TTC549 (cell line): ENCODE measurements at regions not wholly inside any gene's neighbourhood (a gene's known extent, or its start where the extent isn't known, plus 50 kb on each side); places are given as distances from the start of the nearest gene placed in this dataset.

ENCODE experiments used
- FAIRE-seq: peaks from 2 replicates; lab custom pipeline; 2012; peaks lifted over from hg19 to GRCh38; lab: Jason Lieb, UNC

DNA sequence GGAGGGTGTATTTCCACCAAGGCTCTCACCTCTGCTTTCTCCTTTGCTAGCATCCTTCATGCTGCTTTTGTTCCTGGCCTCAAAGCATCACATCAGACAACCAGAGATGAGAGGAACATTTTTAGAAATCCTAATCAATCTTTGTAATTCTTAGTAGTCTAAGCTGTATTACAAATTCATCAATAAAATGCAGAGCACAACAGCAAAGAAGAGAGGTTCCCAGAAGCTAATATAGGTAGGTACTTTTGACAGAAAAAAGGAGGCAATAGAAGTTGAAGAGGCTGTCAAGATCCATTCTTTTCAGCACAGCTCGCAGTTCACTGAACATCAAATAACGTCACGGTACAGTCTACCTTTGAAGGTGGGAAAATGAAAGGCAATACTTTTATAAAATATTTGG, 265.2 kb upstream of the SYT1 start:
- FAIRE-seq: no peak

DNA sequence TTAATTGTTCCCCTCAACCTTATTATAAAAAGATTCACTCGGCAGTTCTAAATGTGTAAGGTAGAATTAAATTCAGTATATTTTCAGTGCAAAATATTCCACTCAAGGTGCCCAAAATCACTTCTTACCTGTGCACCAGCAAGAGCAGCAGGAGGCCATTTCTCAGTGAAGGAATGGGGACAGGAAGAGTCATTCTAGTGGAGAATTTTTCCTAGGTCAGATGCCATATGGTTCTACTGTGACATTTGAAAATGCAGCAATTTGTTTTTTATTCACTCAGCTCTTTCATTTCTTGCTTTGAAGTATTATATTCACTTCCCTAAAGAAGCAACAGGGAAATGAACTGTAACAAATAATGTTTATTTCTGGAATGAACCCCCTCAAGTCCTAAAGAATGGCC, 264.0 kb upstream of the SYT1 start:
- no peak for FAIRE-seq

DNA sequence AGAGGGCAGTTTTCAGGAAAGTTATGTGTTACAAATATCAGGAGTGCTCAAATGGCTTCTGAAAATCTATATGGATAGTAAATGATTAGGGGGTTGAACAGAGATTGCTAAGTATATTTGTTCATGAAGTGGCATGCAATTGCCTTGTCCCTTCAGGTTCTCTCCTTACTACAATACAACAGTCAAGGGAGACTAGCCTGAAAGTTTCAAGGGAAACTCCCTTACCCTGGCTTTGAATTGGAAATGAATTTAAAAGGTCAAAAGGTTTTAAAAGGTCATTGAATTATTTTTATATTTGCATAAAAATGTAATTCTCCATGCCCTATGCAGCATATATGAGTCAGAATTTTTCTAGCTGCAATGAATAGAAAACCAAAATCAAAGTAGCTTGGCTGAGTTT, 253.1 kb upstream of the SYT1 start:
- no peak for FAIRE-seq

DNA sequence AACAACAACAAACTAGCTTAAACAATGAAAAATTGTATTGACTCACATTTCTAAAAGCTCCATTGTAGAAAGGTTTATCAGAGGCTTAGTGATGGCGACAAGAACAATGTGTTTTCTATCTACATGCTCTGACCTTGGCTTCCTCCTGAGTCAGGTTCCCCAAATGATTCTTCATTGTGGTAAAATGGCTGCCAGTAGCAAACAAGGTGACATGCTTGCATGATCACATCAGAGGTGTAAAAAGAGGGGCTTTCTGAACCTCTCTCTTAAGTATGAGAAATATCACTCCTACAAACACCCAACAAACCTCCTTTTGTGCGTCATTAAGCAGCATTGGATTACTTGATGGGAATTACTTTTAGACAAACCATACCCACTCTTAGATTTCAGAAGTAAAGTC, 252.4 kb upstream of the SYT1 start:
- FAIRE-seq: no peak

- FAIRE-seq: no peak
Observed at GRCh38 chr12:78617683-78618082, 246.9 kb upstream of the SYT1 start.

- FAIRE-seq: no peak
Observed at GRCh38 chr12:78622529-78623195, 241.9 kb upstream of the SYT1 start.

- FAIRE-seq: no peak
Observed at GRCh38 chr12:78628491-78629100, 236.0 kb upstream of the SYT1 start.

GRCh38 chr12:78636231-78636855, 228.2 kb upstream of the SYT1 start:
- no peak for FAIRE-seq

DNA sequence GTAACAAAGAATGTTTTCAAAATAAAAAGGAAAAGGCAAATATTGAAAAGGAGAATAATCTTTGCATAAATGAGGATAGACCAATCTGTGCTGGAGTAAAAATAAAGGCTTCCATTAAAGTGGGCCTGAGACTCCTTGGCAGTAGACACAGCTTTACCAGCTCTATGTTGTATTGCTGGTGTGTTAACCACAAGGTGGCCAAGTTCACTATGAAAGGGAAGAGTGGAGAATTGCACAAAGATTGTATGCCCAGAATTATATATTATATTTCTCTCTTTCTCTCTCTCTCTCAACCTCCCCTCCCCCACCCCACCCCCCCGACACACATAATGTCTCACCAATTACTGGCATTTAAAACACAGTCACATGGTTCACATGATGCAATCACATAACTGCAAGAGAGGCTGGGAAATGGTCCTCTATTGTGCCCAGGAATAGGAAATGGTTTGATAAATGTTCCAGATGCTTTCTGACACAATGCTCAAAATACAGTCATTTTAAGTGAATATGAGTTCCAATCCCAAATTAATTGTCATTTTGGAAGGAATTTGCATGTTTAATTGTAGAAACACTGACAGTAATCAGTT, 222.6 kb upstream of the SYT1 start:
- FAIRE-seq: no peak

GRCh38 chr12:78645956-78646355, 218.6 kb upstream of the SYT1 start:
- no peak for FAIRE-seq

DNA sequence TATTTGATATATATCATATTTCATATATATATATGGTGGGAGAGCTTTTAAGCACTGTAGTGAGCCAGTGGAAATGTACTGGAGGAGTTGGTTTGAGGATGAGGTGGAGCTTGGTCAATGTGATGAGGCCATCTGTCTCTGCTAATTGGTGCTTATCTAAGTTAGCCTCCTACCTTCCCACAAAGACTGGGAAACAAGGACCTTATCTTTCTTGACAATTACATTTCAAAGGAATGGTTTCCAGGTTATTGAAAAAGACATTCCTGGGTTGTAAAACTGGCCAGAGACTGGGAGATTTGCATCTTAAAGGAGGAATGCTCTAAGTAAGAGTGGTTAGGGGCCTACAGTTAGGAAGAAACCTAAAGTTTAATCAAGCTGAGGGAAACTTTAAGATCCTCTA, 212.8 kb upstream of the SYT1 start:
- no peak for FAIRE-seq

DNA sequence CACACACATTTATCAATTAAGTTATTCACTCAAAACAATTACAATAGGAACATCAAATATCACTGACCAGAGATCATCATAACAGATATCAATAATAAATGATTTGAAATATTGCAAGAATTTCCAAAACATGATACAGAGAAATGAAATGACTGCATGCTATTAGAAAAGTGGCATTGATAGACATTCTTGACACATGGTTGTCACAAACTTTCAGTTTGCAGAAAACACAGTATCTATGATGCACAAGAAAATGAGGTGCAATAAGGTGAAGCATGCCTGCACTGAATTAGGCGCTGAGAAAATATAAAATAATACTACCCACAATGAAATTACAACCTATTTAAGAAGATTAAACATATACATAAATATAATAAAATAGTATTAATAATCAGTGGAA, 198.0 kb upstream of the SYT1 start:
- no peak for FAIRE-seq

GRCh38 chr12:78671295-78671694, 193.3 kb upstream of the SYT1 start:
- FAIRE-seq: no peak

- FAIRE-seq: no peak
Observed at GRCh38 chr12:78672033-78672432, 192.5 kb upstream of the SYT1 start.

- FAIRE-seq: no peak
Observed at GRCh38 chr12:78674311-78675090, 190.1 kb upstream of the SYT1 start.

GRCh38 chr12:78680596-78680995, 184.0 kb upstream of the SYT1 start:
- FAIRE-seq: no peak

DNA sequence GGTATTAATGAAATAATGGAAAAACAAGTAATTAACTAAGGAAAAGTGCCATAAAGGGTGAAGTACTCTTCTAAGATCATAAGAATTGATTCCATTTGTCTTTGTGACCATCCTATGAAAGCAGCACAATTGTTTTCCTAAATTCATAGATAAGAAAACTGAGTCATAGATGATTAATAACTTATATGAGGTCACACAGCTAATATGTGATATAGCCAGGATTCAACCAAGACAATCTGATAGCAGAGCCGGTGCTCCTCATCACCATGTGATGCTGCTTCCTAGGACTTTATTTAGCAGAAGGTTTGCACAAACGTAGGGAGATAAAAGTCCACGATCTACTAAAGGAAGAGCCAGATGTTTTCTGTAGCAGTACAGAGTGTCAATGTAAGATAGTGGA, 181.5 kb upstream of the SYT1 start:
- FAIRE-seq: no peak

DNA sequence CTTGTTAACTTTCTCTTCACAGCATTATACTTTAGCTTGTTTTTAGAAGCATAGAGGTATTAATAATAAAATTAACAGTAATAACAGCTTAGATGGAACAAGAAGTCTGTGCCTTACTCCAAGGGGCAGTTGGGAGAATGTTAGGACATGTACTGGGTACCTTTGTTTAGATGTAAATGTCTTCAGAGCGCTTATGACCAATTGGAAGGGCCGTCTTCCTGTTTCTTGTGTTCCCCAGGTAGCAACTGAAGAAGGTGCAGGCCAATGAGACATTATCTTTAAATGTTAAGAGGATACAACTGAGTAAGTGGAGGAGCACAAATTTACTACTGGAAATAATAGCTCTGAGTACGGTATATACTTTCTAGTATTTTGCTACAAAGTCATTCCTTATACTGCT, 180.9 kb upstream of the SYT1 start:
- no peak for FAIRE-seq

DNA sequence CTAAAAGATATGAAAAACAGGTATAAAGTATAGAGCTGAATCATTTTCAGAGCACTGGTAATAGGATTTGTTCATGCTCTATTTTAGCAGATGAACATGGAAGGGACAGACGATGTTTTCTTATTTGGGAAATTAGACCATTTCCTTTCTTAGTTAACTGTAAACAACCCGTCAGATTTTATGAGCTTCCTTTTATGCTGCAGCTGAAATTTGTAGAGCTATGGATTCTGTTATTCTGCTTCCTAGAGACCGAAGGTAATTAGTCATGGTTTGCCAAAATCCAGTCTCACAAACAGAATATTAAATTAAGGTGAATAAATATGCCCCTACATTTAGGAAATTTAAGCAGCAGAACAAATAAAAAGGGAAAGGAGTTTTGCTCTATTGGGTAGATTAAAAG, 180.2 kb upstream of the SYT1 start:
- no peak for FAIRE-seq

DNA sequence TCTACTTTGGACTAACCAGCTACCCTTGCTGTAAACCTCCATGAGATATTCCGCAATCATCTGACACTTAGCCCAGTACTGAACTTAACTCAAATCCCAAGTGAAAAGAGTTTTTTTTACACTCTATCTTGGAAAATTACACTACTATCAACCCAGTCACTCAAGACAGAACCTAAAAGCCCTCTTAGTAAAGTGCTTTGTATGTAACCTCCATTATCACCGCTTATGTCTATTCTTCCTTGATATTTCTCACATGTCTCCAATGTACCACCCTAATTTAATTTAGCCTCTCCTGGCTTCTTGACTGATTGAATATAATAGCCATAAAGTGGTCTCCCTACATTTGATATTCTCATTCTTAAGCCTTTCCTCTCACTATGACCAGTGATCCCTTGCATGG, 168.8 kb upstream of the SYT1 start:
- no peak for FAIRE-seq

GRCh38 chr12:78696267-78696666, 168.3 kb upstream of the SYT1 start:
- FAIRE-seq: no peak

- FAIRE-seq: peak; percentile 51
Observed at GRCh38 chr12:78697817-78698415, 166.7 kb upstream of the SYT1 start.
